HG02852 (cell line): ENCODE measurements at regions not wholly inside any gene's neighbourhood (a gene's known extent, or its start where the extent isn't known, plus 50 kb on each side); places are given as distances from the start of the nearest gene placed in this dataset.
"Not testable (repeated sequence)": the region's sequence is repeated elsewhere in the genome, so short reads cannot be mapped to it uniquely, and the experiment has no call there.

ENCODE experiments used
- ATAC-seq: cut with Tn5 transposase; IDR thresholded peaks from one replicate; pipeline ENCODE4 v1.9.1; 2021; ENCODE audit warnings: mild to moderate bottlenecking, moderate library complexity; ENCODE audit not compliant: unreplicated experiment

DNA sequence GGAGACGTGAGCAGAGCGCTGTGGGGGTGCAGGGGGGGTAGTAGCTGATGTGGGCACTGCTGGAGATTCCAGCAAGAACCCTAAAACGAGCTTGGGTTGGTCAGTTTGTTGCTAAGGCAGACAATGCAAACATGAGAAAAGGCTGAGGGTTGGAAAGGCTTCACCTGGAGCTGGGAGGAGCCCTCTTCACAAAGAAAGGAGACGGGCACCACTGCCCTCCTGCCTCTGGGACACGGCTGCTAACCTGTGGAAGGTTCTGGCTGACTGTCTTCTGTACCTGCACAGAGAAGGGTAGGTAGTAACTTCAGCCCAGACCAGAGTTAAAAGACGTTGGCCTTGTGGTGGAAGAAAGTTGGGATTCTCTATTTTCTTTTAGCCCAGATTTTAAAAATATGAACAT, 108.7 kb downstream of the SUCLA2 start:
- ATAC-seq, result no peak

GRCh38 chr13:47890146-47890814, 110.8 kb downstream of the SUCLA2 start:
- no peak for ATAC-seq

GRCh38 chr13:47886314-47886713, 114.8 kb downstream of the SUCLA2 start:
- ATAC-seq, result no peak

DNA sequence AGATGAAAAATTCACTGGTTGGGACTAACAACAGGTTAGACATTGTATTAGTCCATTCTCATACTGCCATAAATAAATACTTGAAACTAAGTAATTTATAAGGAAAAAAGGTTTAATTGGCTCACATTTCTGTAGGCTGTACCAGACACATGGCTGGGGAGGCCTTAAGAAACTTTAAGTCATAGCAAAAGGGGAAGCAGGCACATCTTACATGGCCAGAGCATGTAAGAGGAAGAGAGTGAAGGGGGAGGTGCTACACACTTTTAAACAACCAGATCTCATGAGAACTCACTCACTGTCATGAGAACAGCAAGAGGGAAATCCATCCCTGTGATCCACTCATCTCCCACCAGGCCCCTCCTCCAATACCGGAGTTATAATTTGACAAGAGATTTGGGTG, 125.9 kb downstream of the SUCLA2 start:
- ATAC-seq, result no peak

GRCh38 chr13:47873987-47874386, 127.1 kb downstream of the SUCLA2 start:
- ATAC-seq, result not testable (repeated sequence)

DNA sequence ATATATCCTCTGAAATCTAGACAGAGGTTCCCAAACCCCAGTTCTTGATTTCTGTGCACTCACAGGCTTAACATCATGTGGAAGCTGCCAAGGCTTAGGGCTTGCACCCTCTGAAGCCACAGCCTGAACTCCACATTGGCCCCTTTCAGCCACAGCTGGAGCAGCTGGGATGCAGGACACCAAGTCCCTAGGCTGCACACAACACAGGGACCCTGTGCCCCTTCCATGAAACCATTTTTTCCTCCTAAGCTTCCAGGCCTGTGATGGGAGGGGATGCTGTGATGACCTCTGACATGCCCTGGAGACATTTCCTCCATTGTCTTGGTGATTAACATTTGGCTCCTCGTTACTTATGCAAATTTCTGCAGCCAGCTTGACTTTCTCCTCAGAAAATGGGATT, 127.8 kb downstream of the SUCLA2 start:
- ATAC-seq, result not testable (repeated sequence)

DNA sequence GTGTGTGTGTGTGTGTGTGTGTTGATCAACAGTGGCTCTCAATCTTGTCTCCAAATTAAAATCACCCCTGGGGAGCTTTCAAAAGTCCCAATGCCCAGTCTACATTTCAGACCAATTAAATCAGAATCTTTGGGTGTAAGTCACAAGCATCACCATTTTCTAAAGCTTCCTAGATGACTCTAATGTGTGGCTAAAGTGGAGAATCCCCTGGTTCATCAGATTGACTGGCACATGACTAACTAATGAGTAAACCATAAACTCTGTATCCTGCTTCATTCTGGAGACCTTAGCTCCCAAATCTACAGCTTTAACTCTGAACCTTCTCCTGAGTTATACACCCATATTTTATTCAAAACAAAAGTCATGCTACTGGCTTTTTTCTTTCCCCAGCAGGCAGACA, 131.3 kb downstream of the SUCLA2 start:
- ATAC-seq, result no peak

GRCh38 chr13:47865883-47866282, 135.2 kb downstream of the SUCLA2 start:
- no peak for ATAC-seq

DNA sequence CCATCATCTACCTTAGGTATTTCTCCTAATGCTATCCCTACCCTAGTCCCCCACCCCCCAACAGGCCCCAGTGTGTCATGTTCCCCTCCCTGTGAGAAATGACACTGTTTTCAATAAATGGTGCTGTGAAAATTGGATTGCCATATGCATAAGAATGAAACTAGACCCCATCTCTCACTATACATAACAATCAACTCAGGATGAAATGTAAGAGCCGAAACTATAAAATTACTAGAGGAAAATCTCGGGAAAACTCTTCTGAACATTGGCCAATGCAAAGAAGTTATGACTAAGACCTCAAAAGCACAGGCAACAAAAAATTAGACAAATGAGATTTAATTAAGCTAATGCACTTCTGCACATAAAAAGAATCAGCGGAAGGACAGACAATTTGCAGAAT, 138.2 kb downstream of the SUCLA2 start:
- ATAC-seq, result no peak

GRCh38 chr13:47859165-47859564, 141.9 kb downstream of the SUCLA2 start:
- ATAC-seq, result no peak

- no peak for ATAC-seq
Measured at GRCh38 chr13:47858042-47859025, 142.7 kb downstream of the SUCLA2 start.

- ATAC-seq, result no peak
Measured at GRCh38 chr13:47853236-47853635, 147.8 kb downstream of the SUCLA2 start.

GRCh38 chr13:47846886-47847285, 154.2 kb downstream of the SUCLA2 start:
- no peak for ATAC-seq

DNA sequence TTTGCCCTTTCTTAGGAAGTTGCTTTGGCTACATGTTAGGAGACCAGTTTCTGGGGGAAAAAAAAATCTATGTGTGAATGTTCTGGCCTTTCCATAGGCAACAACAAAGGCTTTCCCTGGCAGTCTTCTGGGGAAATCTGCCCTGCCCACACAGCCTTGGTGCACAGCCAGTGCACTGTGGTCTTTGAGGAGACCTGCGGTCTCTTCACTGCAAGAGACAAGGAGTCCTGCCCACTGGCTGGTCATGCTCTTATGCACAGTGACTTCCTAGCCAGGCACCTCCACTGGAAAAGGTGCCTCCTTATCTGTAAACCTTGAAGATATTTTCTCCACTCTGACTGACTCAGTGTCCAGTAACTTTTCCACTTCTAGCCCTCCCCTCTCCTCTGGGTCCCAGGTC, 155.1 kb downstream of the SUCLA2 start:
- no peak for ATAC-seq

GRCh38 chr13:47843005-47843404, 158.1 kb downstream of the SUCLA2 start:
- ATAC-seq, result no peak

DNA sequence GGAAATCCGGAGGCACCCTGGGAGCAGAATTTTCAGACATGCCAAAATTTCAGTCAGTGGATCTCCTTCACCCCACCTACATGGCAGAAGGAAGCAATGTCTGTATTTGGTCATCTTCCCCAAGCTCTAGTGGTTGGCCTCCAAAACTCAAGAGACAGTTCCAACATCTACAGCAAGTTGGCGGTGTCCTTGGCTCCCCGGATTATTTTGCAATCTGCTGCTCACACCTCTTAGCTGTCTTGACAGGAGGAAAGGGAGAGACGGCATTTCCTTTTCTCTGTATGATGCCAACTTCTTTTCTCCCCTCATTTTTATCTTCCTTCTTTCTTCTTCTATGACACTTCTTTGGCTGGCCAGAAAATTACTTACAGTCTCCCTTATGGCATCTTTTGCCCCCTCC, 159.9 kb downstream of the SUCLA2 start:
- no peak for ATAC-seq

DNA sequence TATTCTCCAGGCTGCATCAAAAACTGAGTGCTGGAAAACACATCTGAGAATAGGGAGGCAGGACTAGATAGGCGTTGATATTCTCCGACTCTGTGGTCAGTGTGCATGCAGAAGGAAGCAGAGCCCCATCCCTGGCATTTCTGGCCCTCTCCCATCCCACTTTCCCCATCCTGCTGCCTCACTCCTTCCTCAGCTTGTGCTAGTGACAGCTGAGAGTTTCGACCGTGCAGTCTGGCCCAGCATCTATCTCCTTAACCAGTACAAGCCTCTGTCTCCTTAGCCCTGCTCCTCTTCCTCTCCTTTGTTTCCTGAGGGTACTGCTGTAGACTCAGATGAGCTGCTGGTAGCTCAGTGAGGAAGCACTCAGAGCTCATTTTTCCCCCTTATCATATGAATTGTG, 163.2 kb downstream of the SUCLA2 start:
- ATAC-seq, result no peak

DNA sequence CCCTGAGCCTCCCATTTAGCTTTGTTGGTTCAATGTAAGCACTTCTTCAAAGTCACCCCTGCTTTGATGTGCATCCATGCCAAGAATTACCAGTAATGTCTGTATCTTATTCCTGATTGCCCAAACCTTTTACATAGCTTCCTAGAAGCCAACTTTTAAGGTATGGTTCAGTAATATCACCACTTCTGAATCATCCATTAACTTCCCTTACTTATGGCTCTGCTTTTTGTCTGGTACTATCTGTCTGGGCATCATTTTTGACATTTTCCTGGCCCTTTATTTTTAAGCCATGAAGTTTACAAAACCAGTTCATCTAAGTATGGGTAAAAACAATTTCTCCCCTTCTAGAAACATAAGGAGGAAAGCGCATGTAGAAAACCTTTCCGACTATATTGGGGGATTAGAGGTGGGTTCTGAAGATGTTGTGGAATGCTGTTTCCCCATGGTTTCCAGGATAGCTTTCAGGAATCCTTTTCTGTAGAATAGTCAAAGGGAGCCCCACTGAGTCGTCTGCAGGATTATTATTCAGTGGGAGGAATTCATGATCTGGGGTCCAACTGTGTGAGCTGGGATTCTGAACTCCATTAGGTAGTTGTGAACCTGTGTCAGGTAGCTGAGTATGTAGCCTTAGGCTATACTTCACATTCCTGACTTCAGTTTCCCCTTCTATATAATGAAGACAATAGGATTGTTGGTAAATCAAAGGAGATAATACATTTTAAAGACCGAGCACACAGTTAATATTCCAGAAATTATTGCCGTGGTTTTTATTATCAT, 163.8 kb downstream of the SUCLA2 start:
- no peak for ATAC-seq

DNA sequence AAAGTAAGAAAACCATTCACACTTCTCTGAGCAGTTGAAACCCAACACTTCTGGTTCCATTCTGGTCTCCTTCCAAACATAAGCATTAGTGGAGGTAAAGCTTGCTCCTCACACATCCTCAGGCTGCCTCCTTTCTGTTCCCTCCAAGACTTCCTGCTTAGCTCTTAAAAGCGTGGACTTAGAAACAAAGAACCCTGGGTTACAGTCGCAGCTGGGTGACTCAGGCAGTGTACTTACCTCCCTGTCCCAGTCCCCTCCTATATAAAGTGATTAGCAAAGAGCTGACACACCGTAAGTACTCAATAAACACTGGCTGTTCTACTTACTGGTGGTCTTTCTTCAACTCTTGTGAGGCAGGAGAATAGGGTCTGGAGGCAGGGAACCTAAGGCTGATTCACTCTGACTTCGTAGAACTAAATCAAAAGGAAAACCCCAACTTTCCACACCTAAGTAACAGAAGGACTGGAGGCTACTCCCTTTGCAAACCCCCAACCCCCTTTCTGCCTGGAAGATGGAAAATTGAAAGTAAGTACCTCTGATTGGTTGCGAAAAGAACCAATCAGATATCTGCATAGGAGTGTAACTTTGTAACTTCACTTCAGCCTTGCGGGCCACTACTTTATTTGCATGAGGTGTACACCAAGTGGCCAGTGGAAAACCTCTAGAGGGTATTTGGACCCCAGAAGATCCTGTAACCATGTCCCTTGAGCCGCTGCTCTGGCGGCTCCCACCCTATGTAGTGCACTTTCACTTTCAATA, 165.4 kb downstream of the SUCLA2 start:
- ATAC-seq, result no peak

DNA sequence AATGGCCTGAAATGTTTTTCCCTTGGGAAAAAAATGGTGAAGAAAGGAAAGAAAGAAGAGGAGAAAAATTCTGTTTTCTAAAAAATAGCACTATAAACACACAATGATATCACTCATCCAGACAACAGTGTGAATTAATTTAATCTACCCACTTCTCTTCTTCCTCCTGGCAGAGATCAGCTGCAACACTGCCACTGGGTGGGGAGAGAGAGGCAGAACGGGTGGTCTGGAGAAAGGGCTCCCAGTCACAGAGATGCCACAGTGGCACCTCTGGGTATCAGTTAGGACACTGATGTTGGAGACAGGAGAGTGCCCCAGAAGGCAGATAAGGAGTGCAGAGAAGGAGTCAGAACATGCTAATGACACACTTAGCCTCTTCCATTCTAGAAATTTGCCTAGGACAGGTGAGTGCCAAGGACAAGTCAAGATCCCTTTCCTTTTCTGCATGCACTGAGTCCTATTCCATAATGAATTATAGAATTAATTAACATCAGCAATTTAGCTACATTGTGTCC, 168.6 kb downstream of the SUCLA2 start:
- no peak for ATAC-seq
